ENCODE measurements at regions not wholly inside any gene's neighbourhood (a gene's known extent, or its start where the extent isn't known, plus 50 kb on each side); places are given as distances from the start of the nearest gene placed in this dataset.

DNA sequence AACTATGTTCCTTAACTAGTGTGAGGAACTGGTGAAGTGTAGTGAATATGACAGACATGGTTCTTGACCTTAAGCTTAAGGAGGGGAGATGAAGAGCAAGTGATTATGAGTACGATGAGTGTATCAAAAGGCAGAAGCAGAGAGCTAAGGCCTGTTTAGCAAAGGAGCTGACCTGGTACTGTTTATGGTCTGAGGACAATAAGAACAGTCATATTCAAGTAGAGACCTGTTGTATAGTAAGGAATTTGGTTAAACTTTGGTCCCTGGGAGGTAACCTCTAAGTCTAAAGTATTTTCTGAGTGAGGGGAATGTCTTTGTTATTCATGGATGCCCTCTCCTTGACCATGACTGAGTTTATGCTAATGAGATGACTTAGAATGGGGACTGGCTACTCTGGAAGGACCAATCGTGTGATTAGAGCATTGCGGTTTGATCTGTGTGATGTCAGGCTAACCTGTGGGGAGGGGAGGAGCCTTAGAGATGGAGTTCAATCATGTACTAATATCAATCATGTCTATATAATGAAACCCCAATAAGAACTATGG lies 389.3 kb downstream of the BMP4 start:
- TF ChIP-seq CTCF (IDR thresholded peaks at IDR 0.05) (no peak), POLR2A (IDR thresholded peaks at IDR 0.05) (no peak)

All from ovary (tissue), 3 donors.